Lung (tissue), 11 donors: ENCODE measurements at regions not wholly inside any gene's neighbourhood (a gene's known extent, or its start where the extent isn't known, plus 50 kb on each side); places are given as distances from the start of the nearest gene placed in this dataset.
A peak's percentile ranks its signal among the peaks of the same experiment; 100 is the strongest.

Experiments used
- ATAC-seq: fragments of 200-7000 bp; cut with Tn5 transposase; one replicate; pipeline ENCODE4 v1.9.1; 2020; ENCODE audit warnings: moderate number of reproducible peaks; ENCODE audit not compliant: insufficient read depth, low FRiP score
- DNase-seq, 3 donors: peaks; one replicate each; pipeline ENCODE4 v3.0.0-alpha.2; 2013 to 2017
- H3K27ac ChIP-seq, 2 donors: one replicate each; pipeline ENCODE4 v1.5.1; 2013; ENCODE audit warnings: mild to moderate bottlenecking in 2 of 2, moderate library complexity in 2 of 2, control low read depth in 1 of 2, inconsistent platforms in 1 of 2, low read depth in 1 of 2, low read length in 1 of 2
- H3K27me3 ChIP-seq, 3 donors: one replicate each; pipeline ENCODE4 v1.5.1; 2013; ENCODE audit warnings: low read length in 2 of 3; ENCODE audit not compliant: control insufficient read depth in 3 of 3, insufficient read depth in 3 of 3
- H3K36me3 ChIP-seq, 4 donors: one replicate each; pipeline ENCODE4 v1.5.1; 2013; ENCODE audit warnings: low read length in 4 of 4, mild to moderate bottlenecking in 1 of 4, moderate library complexity in 1 of 4; ENCODE audit not compliant: control insufficient read depth in 4 of 4, insufficient read depth in 4 of 4
- H3K4me1 ChIP-seq, 5 donors: one replicate each; pipeline ENCODE4 v1.5.1; 2013; ENCODE audit warnings: low read length in 5 of 5, mild to moderate bottlenecking in 2 of 5, moderate library complexity in 1 of 5; ENCODE audit not compliant: control insufficient read depth in 5 of 5, insufficient read depth in 5 of 5
- H3K4me3 ChIP-seq: one replicate; pipeline ENCODE4 v1.5.1; 2013; ENCODE audit warnings: mild to moderate bottlenecking, control low read depth, moderate library complexity
- H3K9ac ChIP-seq, 2 donors: one replicate each; pipeline ENCODE4 v1.5.1; 2013; ENCODE audit warnings: low read length in 2 of 2, control low read depth in 1 of 2; ENCODE audit not compliant: insufficient read depth in 1 of 2
- H3K9me3 ChIP-seq, 4 donors: one replicate each; pipeline ENCODE4 v1.5.1; 2013; ENCODE audit warnings: low read length in 3 of 4, mild to moderate bottlenecking in 1 of 4, moderate library complexity in 1 of 4; ENCODE audit not compliant: control insufficient read depth in 4 of 4, insufficient read depth in 3 of 4
- CTCF ChIP-seq: IDR thresholded peaks from 2 replicates; pipeline ENCODE4 v1.5.1; 2012; ENCODE audit warnings: mild to moderate bottlenecking; ENCODE audit errors: control extremely low read depth, extremely low read depth
- WGBS, 2 donors: extraction: QIAGEN DNeasy Blood & Tissue Kit; methylation state at CpG; one replicate each; pipeline ENCODE4 v1.1.7; 2013; 5-methylcytosine and 5-hydroxymethylcytosine counted together
- donor health status: control.
- donor health status: control.
- donor health status: Bipolar disorder and iron deficiency.
- donor health status: healthy.
- donor health status: DM: yes; HTN: yes; CAD: no.

GRCh38 chr7:82675396-82675795, 231.8 kb upstream of the CACNA2D1 start:
- Histone ChIP-seq H3K4me3 (no peak overlapping the region), H3K9ac (no peak overlapping the region), H3K27ac (no peak overlapping the region), H3K36me3 (no peaks in the 10 kb centered on the region), H3K4me1 (peaks cover 0 to 17% (median 0%) of the 10 kb centered on the region in 5 donors), H3K27me3 (no peaks in the 10 kb centered on the region), H3K9me3 (no peaks in the 10 kb centered on the region)
- ATAC-seq: no peak
- WGBS, 2 donors: 86 to 89% methylated on average over 2 of the region's 2 CpGs
- TF ChIP-seq CTCF: no peak
- no peak for DNase-seq

GRCh38 chr7:82674268-82674667, 230.7 kb upstream of the CACNA2D1 start:
- Histone ChIP-seq H3K9me3 (no peaks in the 10 kb centered on the region), H3K4me3 (no peak overlapping the region), H3K4me1 (peaks cover 0 to 17% (median 0%) of the 10 kb centered on the region in 5 donors), H3K36me3 (no peaks in the 10 kb centered on the region), H3K27me3 (no peaks in the 10 kb centered on the region), H3K9ac (no peak overlapping the region), H3K27ac (no peak overlapping the region)
- WGBS, 2 donors: 57 to 68% methylated on average over 1 of the region's 1 CpG
- DNase-seq (peak in 1 of 3 donors; percentile 22), ATAC-seq (no peak)
- no peak for TF ChIP-seq CTCF

GRCh38 chr7:82672078-82672477, 228.5 kb upstream of the CACNA2D1 start:
- no peak for TF ChIP-seq CTCF
- Histone ChIP-seq H3K36me3 (no peaks in the 10 kb centered on the region), H3K4me1 (peaks cover 0 to 5% (median 0%) of the 10 kb centered on the region in 5 donors), H3K27me3 (no peaks in the 10 kb centered on the region), H3K4me3 (no peak overlapping the region), H3K9ac (no peak overlapping the region), H3K9me3 (no peaks in the 10 kb centered on the region), H3K27ac (no peak overlapping the region)
- DNase-seq: no peak
- WGBS, 2 donors: 89 to 95% methylated on average over 2 of the region's 2 CpGs
- no peak for ATAC-seq

GRCh38 chr7:82669141-82669540, 225.6 kb upstream of the CACNA2D1 start:
- H3K9me3 ChIP-seq: no peaks in the 10 kb centered on the region
- no peak for TF ChIP-seq CTCF
- no peaks in the 10 kb centered on the region for H3K27me3 ChIP-seq
- no peaks in the 10 kb centered on the region for H3K4me1 ChIP-seq
- no peak overlapping the region for H3K4me3 ChIP-seq
- ATAC-seq (no peak), DNase-seq (no peak)
- H3K36me3 ChIP-seq: no peaks in the 10 kb centered on the region
- no peak overlapping the region for H3K9ac ChIP-seq
- 96 to 98% methylated on average over 1 of the region's 1 CpG for WGBS, 2 donors
- H3K27ac ChIP-seq: no peak overlapping the region
